A673 (cell line): ENCODE measurements at regions not wholly inside any gene's neighbourhood (a gene's known extent, or its start where the extent isn't known, plus 50 kb on each side); places are given as distances from the start of the nearest gene placed in this dataset.

Experiments
- BruUV-seq: library from RNA; stranded (reverse); fragments of 400-500 nt; replicated peaks from 2 replicates; lab custom pipeline; 2021; lab: Mats Ljungman, UMichigan
- CTCF ChIA-PET: fragments of 300-600 bp; sonication (Branson Sonifier 250); formaldehyde crosslinking; loops from one replicate; lab custom pipeline; 2022; ENCODE audit warnings: antibody characterized with exemption; lab: Charles Lee
- POLR2A ChIA-PET: fragments of 300-600 bp; sonication (Branson Sonifier 250); formaldehyde crosslinking; loops from one replicate; lab custom pipeline; 2022; ENCODE audit warnings: antibody characterized with exemption; ENCODE audit not compliant: low non-redundant PET; lab: Charles Lee
- DNase-seq: peaks from one replicate; pipeline ENCODE4 v3.0.0-alpha.2; 2015; ENCODE audit warnings: low spot score
- H3K27ac ChIP-seq: fragments of 200-600 bp; sonication (generic); 2 replicates; pipeline ENCODE4 v1.5.1; 2016; ENCODE audit warnings: mixed run types, low read depth, mild to moderate bottlenecking, mixed read lengths, antibody characterized with exemption, low read length; ENCODE audit not compliant: poor library complexity, severe bottlenecking
- H3K27me3 ChIP-seq: fragments of 200-600 bp; sonication (generic); replicated peaks from 2 replicates; pipeline ENCODE4 v1.6.1; 2017; ENCODE audit warnings: mixed run types, low read depth, mild to moderate bottlenecking, mixed read lengths, antibody characterized with exemption, low read length; ENCODE audit not compliant: insufficient read depth, poor library complexity
- H3K36me3 ChIP-seq: fragments of 200-600 bp; sonication (generic); 2 replicates; pipeline ENCODE4 v1.6.1; 2016; ENCODE audit warnings: mixed run types, mild to moderate bottlenecking, mixed read lengths, antibody characterized with exemption, low read length; ENCODE audit not compliant: insufficient read depth, poor library complexity, severe bottlenecking
- H3K4me1 ChIP-seq: fragments of 200-600 bp; sonication (generic); 2 replicates; pipeline ENCODE4 v1.6.1; 2017; ENCODE audit warnings: mixed run types, mild to moderate bottlenecking, mixed read lengths, antibody characterized with exemption, low read length; ENCODE audit not compliant: insufficient read depth, poor library complexity, severe bottlenecking
- H3K4me3 ChIP-seq: fragments of 200-600 bp; sonication (generic); 2 replicates; pipeline ENCODE4 v1.5.1; 2016; ENCODE audit warnings: low read depth, mixed run types, mild to moderate bottlenecking, mixed read lengths, low read length; ENCODE audit not compliant: poor library complexity, severe bottlenecking
- H3K9me3 ChIP-seq: fragments of 200-600 bp; sonication (generic); 2 replicates; pipeline ENCODE4 v1.6.1; 2016; ENCODE audit warnings: mixed run types, low read depth, mild to moderate bottlenecking, mixed read lengths, antibody characterized with exemption, low read length; ENCODE audit not compliant: poor library complexity, severe bottlenecking
- EZH2 ChIP-seq: fragments of 200-600 bp; sonication (generic); IDR thresholded peaks from 2 replicates; pipeline ENCODE4 v1.6.1; 2017; ENCODE audit warnings: borderline replicate concordance, low read depth, mild to moderate bottlenecking, mixed read lengths, antibody characterized with exemption, low read length; ENCODE audit not compliant: poor library complexity, severe bottlenecking
- intact Hi-C: fragments of 100-400 bp; cut with micrococcal nuclease; formaldehyde crosslinking; loops from one replicate; pipeline ENCODE4 v1.10.0; 2022; ENCODE audit not compliant: unreplicated experiment
- TF ChIP-seq, protein P1 (sequence below): fragments of 300-800, 200-600 bp; sonication (generic); conservative IDR thresholded peaks from 2 replicates; pipeline ENCODE4 v1.5.1; 2017; ENCODE audit warnings: low read depth, mild to moderate bottlenecking, antibody characterized with exemption, low read length, moderate library complexity, mixed read lengths

DNA sequence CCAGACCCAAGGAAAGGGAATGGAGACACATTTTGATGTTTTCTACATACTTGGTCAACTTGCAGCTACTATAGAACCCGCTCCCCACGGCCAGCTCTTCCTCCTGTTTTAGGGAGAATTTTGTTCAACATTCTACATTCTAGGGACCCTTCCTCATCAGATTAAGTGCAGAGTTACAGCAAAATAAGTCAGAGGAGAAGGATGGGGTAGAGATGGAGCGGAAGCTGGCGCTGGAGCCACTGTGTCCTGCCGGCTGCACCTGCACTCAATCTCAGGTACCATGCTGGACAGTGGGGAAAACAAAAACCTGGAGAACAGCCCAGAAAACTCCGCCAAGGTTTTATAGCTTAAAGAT lies 79.4 kb upstream of the EN2 start:
- Histone ChIP-seq H3K36me3 (no peaks in the 10 kb centered on the region), H3K4me1 (peaks cover 26% of the 10 kb centered on the region), H3K9me3 (no peaks in the 10 kb centered on the region), H3K27me3 (peaks cover 100% of the 10 kb centered on the region), H3K27ac (no peak overlapping the region), H3K4me3 (no peak overlapping the region)
- CTCF ChIA-PET: interaction anchor here (0.9 kb wide), 1 partner anchor 451 kb away, joined by 3 read pairs; no protein-coding TSS in a partner anchor
- no peak for TF ChIP-seq EZH2
- TF ChIP-seq, protein P1, sequence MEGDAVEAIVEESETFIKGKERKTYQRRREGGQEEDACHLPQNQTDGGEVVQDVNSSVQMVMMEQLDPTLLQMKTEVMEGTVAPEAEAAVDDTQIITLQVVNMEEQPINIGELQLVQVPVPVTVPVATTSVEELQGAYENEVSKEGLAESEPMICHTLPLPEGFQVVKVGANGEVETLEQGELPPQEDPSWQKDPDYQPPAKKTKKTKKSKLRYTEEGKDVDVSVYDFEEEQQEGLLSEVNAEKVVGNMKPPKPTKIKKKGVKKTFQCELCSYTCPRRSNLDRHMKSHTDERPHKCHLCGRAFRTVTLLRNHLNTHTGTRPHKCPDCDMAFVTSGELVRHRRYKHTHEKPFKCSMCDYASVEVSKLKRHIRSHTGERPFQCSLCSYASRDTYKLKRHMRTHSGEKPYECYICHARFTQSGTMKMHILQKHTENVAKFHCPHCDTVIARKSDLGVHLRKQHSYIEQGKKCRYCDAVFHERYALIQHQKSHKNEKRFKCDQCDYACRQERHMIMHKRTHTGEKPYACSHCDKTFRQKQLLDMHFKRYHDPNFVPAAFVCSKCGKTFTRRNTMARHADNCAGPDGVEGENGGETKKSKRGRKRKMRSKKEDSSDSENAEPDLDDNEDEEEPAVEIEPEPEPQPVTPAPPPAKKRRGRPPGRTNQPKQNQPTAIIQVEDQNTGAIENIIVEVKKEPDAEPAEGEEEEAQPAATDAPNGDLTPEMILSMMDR: no peak
- intact Hi-C loops: no loop called here
- DNase-seq: no peak
- POLR2A ChIA-PET: no interaction called here
- BruUV-seq: no TSS peak

DNA sequence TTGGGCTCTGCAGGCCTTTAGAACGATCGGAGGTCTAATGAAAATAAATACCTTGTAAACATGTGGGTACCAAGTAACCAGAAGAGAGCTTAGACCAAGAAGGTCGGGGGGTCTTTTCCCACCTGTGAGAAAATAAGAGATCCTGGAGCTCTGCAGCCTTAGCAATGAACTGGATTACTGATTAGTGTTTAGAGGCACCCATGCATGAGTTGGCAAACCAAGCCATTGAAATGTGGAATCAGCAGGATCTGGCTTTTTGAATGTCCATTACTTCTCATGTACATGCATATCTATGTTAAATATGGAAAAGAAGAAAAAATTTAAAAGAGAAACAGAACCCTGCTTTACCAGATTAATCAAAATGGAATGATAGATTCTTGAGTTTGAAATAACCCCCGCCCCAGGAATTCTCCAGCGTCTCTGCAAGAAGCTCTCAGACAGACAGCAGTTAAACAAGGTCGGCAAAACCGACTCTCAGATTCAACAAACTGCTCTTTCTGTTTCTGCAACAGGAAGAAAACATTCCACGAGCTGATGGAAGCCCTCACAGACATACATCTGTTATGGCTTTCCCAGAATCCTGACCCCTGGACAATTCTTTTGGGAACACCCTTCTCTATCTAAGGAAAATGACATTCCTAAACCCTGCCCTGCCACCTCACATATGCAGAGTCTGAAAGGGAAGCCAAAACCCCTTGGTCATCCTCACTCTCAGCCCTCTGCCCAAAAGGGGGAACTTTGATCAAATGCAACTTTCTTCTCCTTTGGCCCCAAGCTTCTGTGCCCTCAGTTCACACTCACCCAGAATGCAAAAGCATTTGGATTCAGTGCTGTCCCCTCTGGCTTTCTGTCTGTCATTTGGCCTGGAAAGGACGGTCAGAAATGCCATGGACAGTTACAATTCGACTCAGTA lies 78.7 kb upstream of the EN2 start:
- H3K27ac ChIP-seq: no peak overlapping the region
- CTCF ChIA-PET: interaction anchor here (0.9 to 1.2 kb wide), 2 partner anchors 22 to 452 kb away, joined by 3 to 5 read pairs; no protein-coding TSS in a partner anchor
- H3K27me3 ChIP-seq: peaks cover 100% of the 10 kb centered on the region
- intact Hi-C loops: no loop called here
- DNase-seq: no peak
- BruUV-seq: no TSS peak
- TF ChIP-seq EZH2: peak; percentile 61
- TF ChIP-seq, protein P1: no peak
- no peaks in the 10 kb centered on the region for H3K36me3 ChIP-seq
- no peak overlapping the region for H3K4me3 ChIP-seq
- no peaks in the 10 kb centered on the region for H3K9me3 ChIP-seq
- POLR2A ChIA-PET: no interaction called here
- H3K4me1 ChIP-seq: peaks cover 20% of the 10 kb centered on the region

DNA sequence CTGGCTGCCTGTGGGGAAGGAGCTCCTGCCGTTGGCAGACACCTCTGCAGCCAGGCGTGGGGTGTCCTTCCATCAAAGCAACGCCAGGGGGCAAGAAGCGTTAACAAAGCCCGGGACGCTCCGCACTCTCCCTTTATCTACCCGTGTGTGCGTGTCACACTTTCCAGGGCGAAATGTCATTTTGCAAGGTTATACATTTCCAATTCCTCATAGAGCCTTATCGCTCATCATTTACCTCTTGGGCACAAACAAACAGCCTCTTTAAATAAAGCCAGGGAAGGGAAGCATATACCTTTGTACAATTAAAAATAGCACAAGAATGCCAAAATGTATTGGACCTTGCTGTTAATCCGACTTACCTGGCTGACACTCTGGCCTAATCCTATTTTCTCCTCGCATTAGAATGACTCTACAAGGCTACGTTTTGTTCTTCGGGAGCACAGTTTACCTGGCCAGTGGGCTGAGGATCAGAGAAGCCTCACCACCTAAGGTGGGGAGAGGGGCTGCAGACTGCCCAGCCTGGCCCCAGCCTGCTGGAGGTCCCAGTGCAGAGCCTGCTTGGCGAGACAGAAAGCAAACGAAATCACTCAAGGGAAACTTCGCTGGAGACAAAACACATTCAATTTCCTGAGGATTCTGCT lies 77.6 kb upstream of the EN2 start:
- intact Hi-C loops: loop anchor here (1.0 to 5.0 kb wide), 2 partner anchors 154 to 387 kb away; no protein-coding TSS in a partner anchor
- H3K4me3 ChIP-seq: no peak overlapping the region
- ChIA-PET CTCF (interaction anchor here (1.2 kb wide), 1 partner anchor 23 kb away, joined by 5 read pairs; no protein-coding TSS in a partner anchor), POLR2A (no interaction called here)
- H3K27me3 ChIP-seq: peaks cover 98% of the 10 kb centered on the region
- H3K27ac ChIP-seq: no peak overlapping the region
- peaks cover 9% of the 10 kb centered on the region for H3K4me1 ChIP-seq
- H3K9me3 ChIP-seq: no peaks in the 10 kb centered on the region
- no peak for TF ChIP-seq EZH2
- TF ChIP-seq, protein P1: peak; percentile 67
- peak; percentile 82 for DNase-seq
- BruUV-seq: no TSS peak
- no peaks in the 10 kb centered on the region for H3K36me3 ChIP-seq
